HCT116 (cell line): ENCODE measurements at regions not wholly inside any gene's neighbourhood (a gene's known extent, or its start where the extent isn't known, plus 50 kb on each side); places are given as distances from the start of the nearest gene placed in this dataset.

ENCODE experiments used
- ATAC-seq: fragments of 200-7000 bp; cut with Tn5 transposase; 2 replicates; pipeline ENCODE4 v1.9.1; 2020; ENCODE audit warnings: mild to moderate bottlenecking, moderate library complexity
- BruUV-seq: library from RNA; stranded (reverse); fragments of 400-500 nt; replicated peaks from 2 replicates; lab custom pipeline; 2021; lab: Mats Ljungman, UMichigan
- CTCF ChIA-PET: fragments of 300-600 bp; sonication (Branson Sonifier 250); formaldehyde crosslinking; loops from one replicate; lab custom pipeline; 2021; ENCODE audit warnings: antibody characterized with exemption; lab: Charles Lee
- POLR2A ChIA-PET: fragments of 300-600, 350-600 bp; sonication (Branson Sonifier 250); formaldehyde crosslinking; loops from one replicate; lab custom pipeline; 2021; ENCODE audit warnings: antibody characterized with exemption; lab: Charles Lee
- RAD21 ChIA-PET, 2 experiments: fragments of 300-600 bp; sonication (Branson Sonifier 250); formaldehyde crosslinking; loops; one replicate each; lab custom pipeline; 2023; ENCODE audit warnings: low total read pairs in 2 of 2; ENCODE audit not compliant: uncharacterized antibody in 2 of 2, unreplicated experiment in 2 of 2, low non-redundant PET in 1 of 2; lab: Charles Lee
- DNase-seq: peaks from one replicate; pipeline ENCODE4 v3.0.0-alpha.2; 2010; ENCODE audit warnings: low read depth, low spot score
- H2AFZ ChIP-seq: fragments of 200-600 bp; shearing (Covaris generic), sonication (generic); 2 replicates; pipeline ENCODE4 v1.6.1; 2017; ENCODE audit warnings: low read depth, mixed run types, mixed read lengths, antibody characterized with exemption, low read length; ENCODE audit not compliant: poor library complexity, severe bottlenecking
- H3K27ac ChIP-seq: 2 replicates; pipeline ENCODE4 v1.5.1; 2012; ENCODE audit warnings: low read depth, low read length
- H3K27me3 ChIP-seq: fragments of 200-600 bp; sonication (generic); 2 replicates; pipeline ENCODE4 v1.6.1; 2016; ENCODE audit warnings: mixed run types, low read length, mixed read lengths; ENCODE audit not compliant: insufficient read depth
- H3K36me3 ChIP-seq, 2 experiments: fragments of 200-500 bp in 1 of 2; fragments of 200-600 bp in 1 of 2; sonication (Bioruptor generic) in 1 of 2; sonication (generic) in 1 of 2; 2 replicates each; pipeline versions ENCODE4 v1.5.1 to v1.6.1; 2014 to 2016; ENCODE audit warnings: low read length in 2 of 2, inconsistent platforms in 1 of 2, mixed read lengths in 1 of 2, mixed run types in 1 of 2; ENCODE audit not compliant: insufficient read depth in 2 of 2, control insufficient read depth in 1 of 2
- H3K4me1 ChIP-seq, 2 experiments: fragments of 200-600 bp in 1 of 2; sonication (generic) in 1 of 2; 2 replicates each; pipeline versions ENCODE4 v1.5.1 to v1.6.1; 2012 to 2017; ENCODE audit warnings: low read length in 2 of 2, inconsistent platforms in 1 of 2, mild to moderate bottlenecking in 1 of 2, mixed read lengths in 1 of 2, mixed run types in 1 of 2, moderate library complexity in 1 of 2; ENCODE audit not compliant: insufficient read depth in 2 of 2, control insufficient read depth in 1 of 2
- H3K4me2 ChIP-seq: fragments of 200-600 bp; sonication (generic); 2 replicates; pipeline ENCODE4 v1.6.1; 2017; ENCODE audit warnings: mixed run types, low read length, mixed read lengths
- H3K4me3 ChIP-seq, 2 experiments: fragments of 200-600 bp in 1 of 2; sonication (generic) in 1 of 2; replicated peaks in 1 of 2; 2 replicates each; pipeline ENCODE4 v1.5.1; 2011 to 2016; ENCODE audit warnings: low read length in 2 of 2, control low read depth in 1 of 2, low read depth in 1 of 2, mild to moderate bottlenecking in 1 of 2, mixed read lengths in 1 of 2, mixed run types in 1 of 2
- H3K79me2 ChIP-seq: fragments of 200-600 bp; sonication (generic); 2 replicates; pipeline ENCODE4 v1.6.1; 2017; ENCODE audit warnings: mild to moderate bottlenecking, mixed run types, low read length, moderate library complexity, mixed read lengths; ENCODE audit not compliant: insufficient read depth
- H3K9ac ChIP-seq: fragments of 200-600 bp; sonication (generic); 2 replicates; pipeline ENCODE4 v1.6.1; 2016; ENCODE audit warnings: low read length, mixed read lengths
- H3K9me2 ChIP-seq: fragments of 200-600 bp; sonication (generic), shearing (Covaris generic); 2 replicates; pipeline ENCODE4 v1.6.1; 2017; ENCODE audit warnings: mixed run types, mild to moderate bottlenecking, moderate library complexity; ENCODE audit not compliant: insufficient read depth
- H3K9me3 ChIP-seq, 2 experiments: fragments of 200-500 bp in 1 of 2; fragments of 200-600 bp in 1 of 2; sonication (Bioruptor generic) in 1 of 2; sonication (generic) in 1 of 2; 2 replicates each; pipeline ENCODE4 v1.6.1; 2014 to 2017; ENCODE audit warnings: low read length in 2 of 2, mixed read lengths in 2 of 2, inconsistent platforms in 1 of 2, low read depth in 1 of 2, mild to moderate bottlenecking in 1 of 2, mixed run types in 1 of 2, moderate library complexity in 1 of 2; ENCODE audit not compliant: control insufficient read depth in 1 of 2, insufficient read depth in 1 of 2
- H4K20me1 ChIP-seq: fragments of 200-600 bp; sonication (generic), shearing (Covaris generic); 2 replicates; pipeline ENCODE4 v1.6.1; 2017; ENCODE audit warnings: mixed run types, mild to moderate bottlenecking, moderate library complexity; ENCODE audit not compliant: insufficient read depth
- CBX3 ChIP-seq: IDR thresholded peaks from 2 replicates; pipeline ENCODE4 v1.6.1; 2012; ENCODE audit warnings: low read depth
- EZH2phosphoT487 ChIP-seq: fragments of 200-600 bp; IDR thresholded peaks from 2 replicates; pipeline ENCODE4 v1.6.1; 2018; ENCODE audit warnings: antibody characterized with exemption, borderline replicate concordance
- FOSL1 ChIP-seq: IDR thresholded peaks from 2 replicates; pipeline ENCODE4 v1.6.1; 2012; ENCODE audit warnings: low read depth
- MAX ChIP-seq: IDR thresholded peaks from 2 replicates; pipeline ENCODE4 v1.6.1; 2012
- POLR2A ChIP-seq: IDR thresholded peaks from 2 replicates; pipeline ENCODE4 v1.7.0; 2011; ENCODE audit warnings: borderline replicate concordance; ENCODE audit not compliant: insufficient read depth, insufficient read length; ENCODE audit errors: extremely low read depth
- POLR2AphosphoS5 ChIP-seq: IDR thresholded peaks from 2 replicates; pipeline ENCODE4 v1.6.1; 2011; ENCODE audit warnings: mild to moderate bottlenecking, low read depth, low read length, moderate library complexity
- RAD21 ChIP-seq: IDR thresholded peaks from 2 replicates; pipeline ENCODE4 v1.6.1; 2012; ENCODE audit warnings: low read depth, mild to moderate bottlenecking
- TCF7L2 ChIP-seq: IDR thresholded peaks from 2 replicates; pipeline ENCODE4 v1.7.0; 2011; ENCODE audit warnings: borderline replicate concordance, inconsistent platforms; ENCODE audit not compliant: insufficient read depth, insufficient read length; ENCODE audit errors: extremely low read depth
- ZBTB33 ChIP-seq: IDR thresholded peaks from 2 replicates; pipeline ENCODE4 v1.6.1; 2011; ENCODE audit warnings: mild to moderate bottlenecking, low read length, moderate library complexity; ENCODE audit not compliant: insufficient replicate concordance; ENCODE audit errors: extremely low read depth
- intact Hi-C: fragments of 100-400 bp; cut with micrococcal nuclease; formaldehyde crosslinking; loops from 2 replicates; pipeline ENCODE4 v1.10.0; 2022
- TF ChIP-seq, protein P1 (sequence below): IDR thresholded peaks from 2 replicates; pipeline ENCODE4 v1.6.1; 2012; ENCODE audit warnings: low read depth

- ChIA-PET POLR2A (no interaction called here), CTCF (no interaction called here), RAD21 (no interaction called here)
- no peak for ATAC-seq
- intact Hi-C loops: no loop called here
- H2AFZ ChIP-seq: no peak overlapping the region
- no TSS peak for BruUV-seq
- peak overlapping the region; percentile 24; the same call in 1 of the 2 replicates for H3K27ac ChIP-seq
- H3K9me2 ChIP-seq: no peaks in the 10 kb centered on the region
- no peak overlapping the region for H3K4me3 ChIP-seq
- H4K20me1 ChIP-seq: no peaks in the 10 kb centered on the region
- no peaks in the 10 kb centered on the region for H3K27me3 ChIP-seq
- no peaks in the 10 kb centered on the region for H3K36me3 ChIP-seq
- no peak overlapping the region for H3K9ac ChIP-seq
- DNase-seq: no peak
- no peaks in the 10 kb centered on the region for H3K79me2 ChIP-seq
- TF ChIP-seq ZBTB33 (no peak), CBX3 (no peak), POLR2AphosphoS5 (no peak), MAX (no peak), EZH2phosphoT487 (no peak), FOSL1 (no peak), POLR2A (no peak), RAD21 (no peak), TCF7L2 (no peak)
- TF ChIP-seq, protein P1, sequence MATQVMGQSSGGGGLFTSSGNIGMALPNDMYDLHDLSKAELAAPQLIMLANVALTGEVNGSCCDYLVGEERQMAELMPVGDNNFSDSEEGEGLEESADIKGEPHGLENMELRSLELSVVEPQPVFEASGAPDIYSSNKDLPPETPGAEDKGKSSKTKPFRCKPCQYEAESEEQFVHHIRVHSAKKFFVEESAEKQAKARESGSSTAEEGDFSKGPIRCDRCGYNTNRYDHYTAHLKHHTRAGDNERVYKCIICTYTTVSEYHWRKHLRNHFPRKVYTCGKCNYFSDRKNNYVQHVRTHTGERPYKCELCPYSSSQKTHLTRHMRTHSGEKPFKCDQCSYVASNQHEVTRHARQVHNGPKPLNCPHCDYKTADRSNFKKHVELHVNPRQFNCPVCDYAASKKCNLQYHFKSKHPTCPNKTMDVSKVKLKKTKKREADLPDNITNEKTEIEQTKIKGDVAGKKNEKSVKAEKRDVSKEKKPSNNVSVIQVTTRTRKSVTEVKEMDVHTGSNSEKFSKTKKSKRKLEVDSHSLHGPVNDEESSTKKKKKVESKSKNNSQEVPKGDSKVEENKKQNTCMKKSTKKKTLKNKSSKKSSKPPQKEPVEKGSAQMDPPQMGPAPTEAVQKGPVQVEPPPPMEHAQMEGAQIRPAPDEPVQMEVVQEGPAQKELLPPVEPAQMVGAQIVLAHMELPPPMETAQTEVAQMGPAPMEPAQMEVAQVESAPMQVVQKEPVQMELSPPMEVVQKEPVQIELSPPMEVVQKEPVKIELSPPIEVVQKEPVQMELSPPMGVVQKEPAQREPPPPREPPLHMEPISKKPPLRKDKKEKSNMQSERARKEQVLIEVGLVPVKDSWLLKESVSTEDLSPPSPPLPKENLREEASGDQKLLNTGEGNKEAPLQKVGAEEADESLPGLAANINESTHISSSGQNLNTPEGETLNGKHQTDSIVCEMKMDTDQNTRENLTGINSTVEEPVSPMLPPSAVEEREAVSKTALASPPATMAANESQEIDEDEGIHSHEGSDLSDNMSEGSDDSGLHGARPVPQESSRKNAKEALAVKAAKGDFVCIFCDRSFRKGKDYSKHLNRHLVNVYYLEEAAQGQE: no peak
- no peak overlapping the region for H3K4me2 ChIP-seq
- no peaks in the 10 kb centered on the region for H3K9me3 ChIP-seq
- peaks cover 13 to 16% of the 10 kb centered on the region in 2 experiments for H3K4me1 ChIP-seq
These were observed 60.4 kb upstream of the ATP1A1 start for GRCh38 chr1:116312681-116313069.
